ENCODE measurements at regions not wholly inside any gene's neighbourhood (a gene's known extent, or its start where the extent isn't known, plus 50 kb on each side); places are given as distances from the start of the nearest gene placed in this dataset.

GRCh38 chr6:9896806-9897205 lies 518.1 kb downstream of the TFAP2A start:
- 87 to 90% methylated on average over 3 of the region's 3 CpGs for WGBS, 2 donors
- H3K27me3 ChIP-seq, result no peaks in the 10 kb centered on the region
- no peaks in the 10 kb centered on the region for H3K4me1 ChIP-seq
- TF ChIP-seq CTCF (IDR thresholded peaks at IDR 0.05) (no peak), POLR2A (IDR thresholded peaks at IDR 0.05) (no peak)
- no peaks in the 10 kb centered on the region for H3K9me3 ChIP-seq
- no peak overlapping the region for H3K4me3 ChIP-seq (replicated peaks in 1 of 3)
- no peak overlapping the region for H3K27ac ChIP-seq
- intact Hi-C loops (cut with DNase I), result no loop called here
- DNase-seq, result no peak
- no peaks in the 10 kb centered on the region for H3K36me3 ChIP-seq

- Histone ChIP-seq H3K4me3 (replicated peaks in 1 of 3) (no peak overlapping the region), H3K36me3 (no peaks in the 10 kb centered on the region), H3K4me1 (no peaks in the 10 kb centered on the region), H3K27ac (no peak overlapping the region), H3K9me3 (no peaks in the 10 kb centered on the region), H3K27me3 (no peaks in the 10 kb centered on the region)
- WGBS, 2 donors, result 83 to 86% methylated on average over 4 of the region's 4 CpGs
- no peak for DNase-seq
- intact Hi-C loops (cut with DNase I), result no loop called here
- no peak for TF ChIP-seq CTCF (IDR thresholded peaks at IDR 0.05)
- no peak for TF ChIP-seq POLR2A (IDR thresholded peaks at IDR 0.05)
Observed at GRCh38 chr6:9890893-9891292, 524.0 kb downstream of the TFAP2A start.

GRCh38 chr6:9890469-9890868 lies 524.4 kb downstream of the TFAP2A start:
- Histone ChIP-seq H3K36me3 (no peaks in the 10 kb centered on the region), H3K4me1 (no peaks in the 10 kb centered on the region), H3K27me3 (no peaks in the 10 kb centered on the region), H3K9me3 (no peaks in the 10 kb centered on the region), H3K4me3 (replicated peaks in 1 of 3) (no peak overlapping the region), H3K27ac (no peak overlapping the region)
- WGBS, 2 donors, result 83 to 89% methylated on average over 3 of the region's 3 CpGs
- intact Hi-C loops (cut with DNase I), result no loop called here
- no peak for DNase-seq
- no peak for TF ChIP-seq CTCF (IDR thresholded peaks at IDR 0.05)

- Histone ChIP-seq H3K4me1 (no peaks in the 10 kb centered on the region), H3K27me3 (no peaks in the 10 kb centered on the region), H3K36me3 (no peaks in the 10 kb centered on the region), H3K27ac (no peak overlapping the region), H3K9me3 (no peaks in the 10 kb centered on the region), H3K4me3 (replicated peaks in 1 of 3) (no peak overlapping the region)
- TF ChIP-seq POLR2A (IDR thresholded peaks at IDR 0.05) (no peak), CTCF (IDR thresholded peaks at IDR 0.05) (no peak)
- intact Hi-C loops (cut with DNase I), result no loop called here
- WGBS, 2 donors, result 68 to 74% methylated on average over 1 of the region's 1 CpG
- DNase-seq, result no peak
Observed at GRCh38 chr6:9878535-9878934, 536.3 kb downstream of the TFAP2A start.

- no peak overlapping the region for H3K4me3 ChIP-seq (replicated peaks in 1 of 3)
- intact Hi-C loops (cut with DNase I), result no loop called here
- no peaks in the 10 kb centered on the region for H3K4me1 ChIP-seq
- 33 to 37% methylated on average over 4 of the region's 4 CpGs for WGBS, 2 donors
- H3K27ac ChIP-seq, result no peak overlapping the region
- H3K27me3 ChIP-seq, result no peaks in the 10 kb centered on the region
- H3K9me3 ChIP-seq, result no peaks in the 10 kb centered on the region
- H3K36me3 ChIP-seq, result no peaks in the 10 kb centered on the region
- DNase-seq, result no peak
- TF ChIP-seq POLR2A (IDR thresholded peaks at IDR 0.05), result no peak
- no peak for TF ChIP-seq CTCF (IDR thresholded peaks at IDR 0.05)
Observed at GRCh38 chr6:9875605-9876353, 539.1 kb downstream of the TFAP2A start.
